ENCODE measurements at regions not wholly inside any gene's neighbourhood (a gene's known extent, or its start where the extent isn't known, plus 50 kb on each side); places are given as distances from the start of the nearest gene placed in this dataset.

GRCh38 chr20:6886065-6886729 lies 118.7 kb downstream of the BMP2 start:
- DNase-seq (ENCODE audit: low spot score): no peak

GRCh38 chr20:6887966-6888365 lies 120.5 kb downstream of the BMP2 start:
- no peak overlapping the region for H3K4me2 ChIP-seq (ENCODE audit: insufficient read depth, low read length, poor library complexity, severe bottlenecking)
- H4K91ac ChIP-seq (ENCODE audit: low read depth, low read length, poor library complexity): no peak overlapping the region
- H2BK5ac ChIP-seq (ENCODE audit: low read length): no peak overlapping the region
- H3K9me3 ChIP-seq (replicated peaks in 1 of 2; ENCODE audit: control insufficient read depth in 2 of 2, insufficient read depth in 1 of 2, low read depth in 1 of 2, low read length in 2 of 2): no peaks in the 10 kb centered on the region
- no peak overlapping the region for H4K8ac ChIP-seq (ENCODE audit: low read depth, low read length)
- no peaks in the 10 kb centered on the region for H3K79me1 ChIP-seq (ENCODE audit: low read depth, low read length)
- no peak overlapping the region for H3K4ac ChIP-seq (ENCODE audit: low read length)
- WGBS, 2 donors (ENCODE audit: extremely low coverage in 2 of 2, insufficient read length in 2 of 2, insufficient replicate concordance in 1 of 2): no CpG with 5 or more reads among the region's 4 CpGs
- no peak overlapping the region for H3K23ac ChIP-seq (ENCODE audit: low read depth, low read length, poor library complexity)
- no peak overlapping the region for H2AFZ ChIP-seq (ENCODE audit: low read length)
- no peak overlapping the region for H2BK120ac ChIP-seq (ENCODE audit: low read depth, low read length)
- H2BK15ac ChIP-seq (ENCODE audit: low read length): no peak overlapping the region
- DNase-seq (ENCODE audit: low spot score): no peak
- no peak overlapping the region for H3K27ac ChIP-seq (replicated peaks; ENCODE audit: low read length)
- no peak overlapping the region for H2AK5ac ChIP-seq (ENCODE audit: low read depth, low read length)
- H3K27me3 ChIP-seq (ENCODE audit: control insufficient read depth in 3 of 3, insufficient read depth in 3 of 3, low read depth in 1 of 3, low read length in 3 of 3): no peaks in the 10 kb centered on the region
- H3K14ac ChIP-seq (ENCODE audit: low read length): no peak overlapping the region
- H3K4me3 ChIP-seq (ENCODE audit: low read length in 2 of 2): no peak overlapping the region
- no peak overlapping the region for H3K18ac ChIP-seq (ENCODE audit: low read length)
- no peak overlapping the region for H3K9ac ChIP-seq (ENCODE audit: low read depth, low read length, poor library complexity)
- no peak overlapping the region for H2BK12ac ChIP-seq (ENCODE audit: low read length)
- no peaks in the 10 kb centered on the region for H3K36me3 ChIP-seq (replicated peaks in 1 of 2; ENCODE audit: control insufficient read depth in 2 of 2, insufficient read depth in 2 of 2, low read length in 2 of 2)
- H3K4me1 ChIP-seq (ENCODE audit: control insufficient read depth in 2 of 2, insufficient read depth in 1 of 2, low read depth in 1 of 2, low read length in 2 of 2): peaks cover 0 to 5% of the 10 kb centered on the region in 2 donors

More at GRCh38 chr20:6886065-6886729, 118.7 kb downstream of the BMP2 start:
- H3K36me3 ChIP-seq (replicated peaks in 1 of 2; ENCODE audit: control insufficient read depth in 2 of 2, insufficient read depth in 2 of 2, low read length in 2 of 2): peaks cover 0 to 1% of the 10 kb centered on the region in 2 donors
- H3K4me3 ChIP-seq (ENCODE audit: low read length in 2 of 2): no peak overlapping the region
- H3K23ac ChIP-seq (ENCODE audit: low read depth, low read length, poor library complexity): no peak overlapping the region
- no peak overlapping the region for H3K9ac ChIP-seq (ENCODE audit: low read depth, low read length, poor library complexity)
- WGBS, 2 donors (ENCODE audit: extremely low coverage in 2 of 2, insufficient read length in 2 of 2, insufficient replicate concordance in 1 of 2): no CpG with 5 or more reads among the region's 8 CpGs
- H2AK5ac ChIP-seq (ENCODE audit: low read depth, low read length): no peak overlapping the region
- H3K79me1 ChIP-seq (ENCODE audit: low read depth, low read length): no peaks in the 10 kb centered on the region
- H3K4me2 ChIP-seq (ENCODE audit: insufficient read depth, low read length, poor library complexity, severe bottlenecking): no peak overlapping the region
- no peak overlapping the region for H2BK12ac ChIP-seq (ENCODE audit: low read length)
- H4K8ac ChIP-seq (ENCODE audit: low read depth, low read length): no peak overlapping the region
- H3K14ac ChIP-seq (ENCODE audit: low read length): no peak overlapping the region
- no peaks in the 10 kb centered on the region for H3K9me3 ChIP-seq (replicated peaks in 1 of 2; ENCODE audit: control insufficient read depth in 2 of 2, insufficient read depth in 1 of 2, low read depth in 1 of 2, low read length in 2 of 2)
- H2BK5ac ChIP-seq (ENCODE audit: low read length): no peak overlapping the region
- H3K18ac ChIP-seq (ENCODE audit: low read length): no peak overlapping the region
- peaks cover 0 to 7% of the 10 kb centered on the region in 2 donors for H3K4me1 ChIP-seq (ENCODE audit: control insufficient read depth in 2 of 2, insufficient read depth in 1 of 2, low read depth in 1 of 2, low read length in 2 of 2)
- H3K4ac ChIP-seq (ENCODE audit: low read length): no peak overlapping the region
- no peak overlapping the region for H2BK15ac ChIP-seq (ENCODE audit: low read length)
- H2AFZ ChIP-seq (ENCODE audit: low read length): no peak overlapping the region
- H4K91ac ChIP-seq (ENCODE audit: low read depth, low read length, poor library complexity): no peak overlapping the region
- no peak overlapping the region for H2BK120ac ChIP-seq (ENCODE audit: low read depth, low read length)
- H3K27me3 ChIP-seq (ENCODE audit: control insufficient read depth in 3 of 3, insufficient read depth in 3 of 3, low read depth in 1 of 3, low read length in 3 of 3): no peaks in the 10 kb centered on the region
- H3K27ac ChIP-seq (replicated peaks; ENCODE audit: low read length): no peak overlapping the region

GRCh38 chr20:6888736-6889395 lies 121.4 kb downstream of the BMP2 start:
- Histone ChIP-seq H2BK5ac (ENCODE audit: low read length) (no peak overlapping the region), H4K91ac (ENCODE audit: low read depth, low read length, poor library complexity) (no peak overlapping the region), H3K4ac (ENCODE audit: low read length) (no peak overlapping the region), H2BK12ac (ENCODE audit: low read length) (no peak overlapping the region), H3K23ac (ENCODE audit: low read depth, low read length, poor library complexity) (no peak overlapping the region), H3K27ac (replicated peaks; ENCODE audit: low read length) (no peak overlapping the region), H3K36me3 (replicated peaks in 1 of 2; ENCODE audit: control insufficient read depth in 2 of 2, insufficient read depth in 2 of 2, low read length in 2 of 2) (no peaks in the 10 kb centered on the region), H3K79me1 (ENCODE audit: low read depth, low read length) (no peaks in the 10 kb centered on the region), H3K18ac (ENCODE audit: low read length) (no peak overlapping the region), H3K4me2 (ENCODE audit: insufficient read depth, low read length, poor library complexity, severe bottlenecking) (no peak overlapping the region), H4K8ac (ENCODE audit: low read depth, low read length) (no peak overlapping the region), H3K14ac (ENCODE audit: low read length) (no peak overlapping the region), H3K4me3 (ENCODE audit: low read length in 2 of 2) (no peak overlapping the region), H3K9ac (ENCODE audit: low read depth, low read length, poor library complexity) (no peak overlapping the region), H2BK15ac (ENCODE audit: low read length) (no peak overlapping the region), H2AFZ (ENCODE audit: low read length) (no peak overlapping the region), H3K9me3 (replicated peaks in 1 of 2; ENCODE audit: control insufficient read depth in 2 of 2, insufficient read depth in 1 of 2, low read depth in 1 of 2, low read length in 2 of 2) (no peaks in the 10 kb centered on the region), H3K27me3 (ENCODE audit: control insufficient read depth in 3 of 3, insufficient read depth in 3 of 3, low read depth in 1 of 3, low read length in 3 of 3) (no peaks in the 10 kb centered on the region), H2AK5ac (ENCODE audit: low read depth, low read length) (no peak overlapping the region), H3K4me1 (ENCODE audit: control insufficient read depth in 2 of 2, insufficient read depth in 1 of 2, low read depth in 1 of 2, low read length in 2 of 2) (peaks cover 0 to 5% of the 10 kb centered on the region in 2 donors), H2BK120ac (ENCODE audit: low read depth, low read length) (no peak overlapping the region)
- WGBS, 2 donors (ENCODE audit: extremely low coverage in 2 of 2, insufficient read length in 2 of 2, insufficient replicate concordance in 1 of 2): no CpG with 5 or more reads among the region's 4 CpGs
- no peak for DNase-seq (ENCODE audit: low spot score)

GRCh38 chr20:6892724-6893123 lies 125.2 kb downstream of the BMP2 start:
- Histone ChIP-seq H4K8ac (ENCODE audit: low read depth, low read length) (no peak overlapping the region), H2BK5ac (ENCODE audit: low read length) (no peak overlapping the region), H3K27me3 (ENCODE audit: control insufficient read depth in 3 of 3, insufficient read depth in 3 of 3, low read depth in 1 of 3, low read length in 3 of 3) (no peaks in the 10 kb centered on the region), H3K4ac (ENCODE audit: low read length) (no peak overlapping the region), H2BK12ac (ENCODE audit: low read length) (no peak overlapping the region), H3K14ac (ENCODE audit: low read length) (no peak overlapping the region), H3K18ac (ENCODE audit: low read length) (no peak overlapping the region), H3K79me1 (ENCODE audit: low read depth, low read length) (no peaks in the 10 kb centered on the region), H3K27ac (replicated peaks; ENCODE audit: low read length) (no peak overlapping the region), H3K4me2 (ENCODE audit: insufficient read depth, low read length, poor library complexity, severe bottlenecking) (no peak overlapping the region), H3K36me3 (replicated peaks in 1 of 2; ENCODE audit: control insufficient read depth in 2 of 2, insufficient read depth in 2 of 2, low read length in 2 of 2) (no peaks in the 10 kb centered on the region), H3K9me3 (replicated peaks in 1 of 2; ENCODE audit: control insufficient read depth in 2 of 2, insufficient read depth in 1 of 2, low read depth in 1 of 2, low read length in 2 of 2) (no peaks in the 10 kb centered on the region), H3K4me3 (ENCODE audit: low read length in 2 of 2) (no peak overlapping the region), H2BK120ac (ENCODE audit: low read depth, low read length) (no peak overlapping the region), H4K91ac (ENCODE audit: low read depth, low read length, poor library complexity) (no peak overlapping the region), H2AFZ (ENCODE audit: low read length) (no peak overlapping the region), H2BK15ac (ENCODE audit: low read length) (no peak overlapping the region), H3K23ac (ENCODE audit: low read depth, low read length, poor library complexity) (no peak overlapping the region), H2AK5ac (ENCODE audit: low read depth, low read length) (no peak overlapping the region), H3K9ac (ENCODE audit: low read depth, low read length, poor library complexity) (no peak overlapping the region), H3K4me1 (ENCODE audit: control insufficient read depth in 2 of 2, insufficient read depth in 1 of 2, low read depth in 1 of 2, low read length in 2 of 2) (peaks cover 0 to 1% of the 10 kb centered on the region in 2 donors)
- DNase-seq (ENCODE audit: low spot score): no peak
- no CpG with 5 or more reads among the region's 1 CpG for WGBS, 2 donors (ENCODE audit: extremely low coverage in 2 of 2, insufficient read length in 2 of 2, insufficient replicate concordance in 1 of 2)

All from neuronal stem cell (in vitro differentiated cells).